Uterus (tissue), 3 donors: ENCODE measurements at regions not wholly inside any gene's neighbourhood (a gene's known extent, or its start where the extent isn't known, plus 50 kb on each side); places are given as distances from the start of the nearest gene placed in this dataset.

Experiments
- DNase-seq, 2 donors: peaks; one replicate each; pipeline ENCODE4 v3.0.0-alpha.2; 2019 to 2020
- H3K27ac ChIP-seq, 2 donors: fragments of 200-600 bp; sonication (generic); 1 replicate in 1 of 2; 2 replicates in 1 of 2; pipeline ENCODE4 v1.5.1; 2016 to 2018
- H3K27me3 ChIP-seq, 2 donors: fragments of 200-600 bp; sonication (generic); one replicate each; pipeline ENCODE4 v1.5.1; 2018 to 2019; ENCODE audit warnings: control low read depth in 1 of 2
- H3K36me3 ChIP-seq, 2 donors: fragments of 200-600 bp; sonication (generic); one replicate each; pipeline ENCODE4 v1.5.1; 2019; ENCODE audit warnings: control low read depth in 1 of 2
- H3K4me1 ChIP-seq, 2 donors: fragments of 200-600 bp; sonication (generic); one replicate each; pipeline ENCODE4 v1.5.1; 2018 to 2019; ENCODE audit warnings: control low read depth in 1 of 2
- H3K4me3 ChIP-seq, 2 donors: fragments of 200-600 bp; sonication (generic); 1 replicate in 1 of 2; 2 replicates in 1 of 2; pipeline ENCODE4 v1.5.1; 2018 to 2019; ENCODE audit warnings: mild to moderate bottlenecking in 1 of 2
- H3K9me3 ChIP-seq, 2 donors: fragments of 200-600 bp; sonication (generic); one replicate each; pipeline ENCODE4 v1.5.1; 2019; ENCODE audit warnings: control low read depth in 1 of 2
- POLR2A ChIP-seq, 2 donors: fragments of 450-650 bp; IDR thresholded peaks; one replicate each; pipeline ENCODE4 v1.6.1; 2016; ENCODE audit warnings: antibody characterized with exemption in 2 of 2, mild to moderate bottlenecking in 1 of 2, moderate library complexity in 1 of 2
- intact Hi-C: fragments of 100-400 bp; cut with DNase I; formaldehyde crosslinking; loops from one replicate; pipeline ENCODE4 v1.15.1; 2023; ENCODE audit warnings: low total_unique reads
- TF ChIP-seq, protein P1 (sequence below), 4 experiments: fragments of 200-600 bp in 2 of 4; fragments of 450-650 bp in 2 of 4; sonication (generic) in 2 of 4; IDR thresholded peaks; one replicate each; pipeline ENCODE4 v1.5.1; 2016 to 2019; ENCODE audit warnings: antibody characterized with exemption in 4 of 4, mild to moderate bottlenecking in 2 of 4, moderate library complexity in 1 of 4
- donor health status: DM: yes; HTN: yes; CAD: no.

DNA sequence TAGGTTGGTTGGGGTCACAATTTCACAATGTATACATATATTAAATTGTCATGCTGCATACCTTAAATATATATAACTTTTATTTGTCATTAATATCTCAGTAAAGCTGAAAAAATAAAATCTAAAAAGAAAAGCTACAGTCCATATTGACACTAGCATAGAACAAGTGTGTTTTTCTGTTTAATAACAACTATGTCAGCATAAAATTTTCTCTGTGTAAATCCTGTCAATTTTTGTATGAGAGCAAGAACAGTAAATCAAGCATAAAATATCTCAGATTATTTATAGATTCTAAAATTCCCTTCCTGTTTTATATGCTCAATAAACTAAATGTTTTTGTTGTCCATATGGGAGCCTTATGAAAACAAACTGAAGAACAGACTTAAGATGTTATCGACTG lies 739.2 kb downstream of the MRPL39 start:
- H3K4me1 ChIP-seq = no peaks in the 10 kb centered on the region
- no peak for DNase-seq
- H3K36me3 ChIP-seq = no peaks in the 10 kb centered on the region
- H3K27me3 ChIP-seq = no peaks in the 10 kb centered on the region
- no peaks in the 10 kb centered on the region for H3K9me3 ChIP-seq
- no peak overlapping the region for H3K4me3 ChIP-seq
- H3K27ac ChIP-seq = no peak overlapping the region
- TF ChIP-seq, protein P1, sequence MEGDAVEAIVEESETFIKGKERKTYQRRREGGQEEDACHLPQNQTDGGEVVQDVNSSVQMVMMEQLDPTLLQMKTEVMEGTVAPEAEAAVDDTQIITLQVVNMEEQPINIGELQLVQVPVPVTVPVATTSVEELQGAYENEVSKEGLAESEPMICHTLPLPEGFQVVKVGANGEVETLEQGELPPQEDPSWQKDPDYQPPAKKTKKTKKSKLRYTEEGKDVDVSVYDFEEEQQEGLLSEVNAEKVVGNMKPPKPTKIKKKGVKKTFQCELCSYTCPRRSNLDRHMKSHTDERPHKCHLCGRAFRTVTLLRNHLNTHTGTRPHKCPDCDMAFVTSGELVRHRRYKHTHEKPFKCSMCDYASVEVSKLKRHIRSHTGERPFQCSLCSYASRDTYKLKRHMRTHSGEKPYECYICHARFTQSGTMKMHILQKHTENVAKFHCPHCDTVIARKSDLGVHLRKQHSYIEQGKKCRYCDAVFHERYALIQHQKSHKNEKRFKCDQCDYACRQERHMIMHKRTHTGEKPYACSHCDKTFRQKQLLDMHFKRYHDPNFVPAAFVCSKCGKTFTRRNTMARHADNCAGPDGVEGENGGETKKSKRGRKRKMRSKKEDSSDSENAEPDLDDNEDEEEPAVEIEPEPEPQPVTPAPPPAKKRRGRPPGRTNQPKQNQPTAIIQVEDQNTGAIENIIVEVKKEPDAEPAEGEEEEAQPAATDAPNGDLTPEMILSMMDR (IDR thresholded peaks at IDR 0.05) = no peak
- TF ChIP-seq POLR2A (IDR thresholded peaks at IDR 0.05) = no peak
- intact Hi-C loops = no loop called here

DNA sequence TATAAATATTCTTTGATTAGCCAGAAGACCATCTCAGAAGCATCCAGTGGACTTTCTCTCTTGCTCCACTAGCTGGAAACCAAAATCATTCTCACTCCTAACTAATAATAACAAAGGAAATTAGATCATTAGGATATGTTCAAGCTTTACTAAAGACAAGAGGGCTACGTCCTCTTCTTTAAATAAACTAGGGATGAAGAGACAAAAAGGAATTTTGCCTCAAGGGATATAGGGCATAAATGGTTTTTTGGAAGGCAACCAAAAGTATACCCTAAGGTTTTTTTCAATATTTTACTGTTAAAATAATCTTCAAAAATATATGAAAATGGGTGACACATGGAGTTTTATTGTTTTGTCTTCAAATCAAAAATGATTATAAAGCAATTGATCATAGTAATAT lies 745.8 kb downstream of the MRPL39 start:
- Histone ChIP-seq H3K4me1 (no peaks in the 10 kb centered on the region), H3K36me3 (no peaks in the 10 kb centered on the region), H3K4me3 (no peak overlapping the region), H3K27ac (no peak overlapping the region), H3K27me3 (no peaks in the 10 kb centered on the region), H3K9me3 (no peaks in the 10 kb centered on the region)
- intact Hi-C loops = no loop called here
- DNase-seq = no peak
- no peak for TF ChIP-seq POLR2A (IDR thresholded peaks at IDR 0.05)
- TF ChIP-seq, protein P1 (IDR thresholded peaks at IDR 0.05) = no peak

DNA sequence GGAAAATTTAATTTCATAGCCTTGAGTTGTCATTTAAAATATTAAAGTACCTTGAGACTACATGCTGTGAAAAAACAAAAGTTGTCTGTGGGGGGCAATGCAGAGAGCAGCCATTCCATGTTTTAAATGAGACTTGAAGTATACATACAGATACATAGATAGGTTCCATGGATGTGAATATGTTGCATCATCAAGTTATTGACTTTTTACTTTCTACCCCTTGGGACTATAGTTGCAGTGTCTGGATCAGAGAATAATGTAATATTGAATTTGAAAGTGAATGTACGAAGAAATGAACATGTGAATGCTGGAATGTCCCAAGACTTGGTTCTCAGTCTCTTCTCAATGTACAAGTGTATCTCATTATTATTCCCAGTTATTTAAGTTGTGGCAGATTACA lies 751.0 kb downstream of the MRPL39 start:
- no peak overlapping the region for H3K27ac ChIP-seq
- H3K9me3 ChIP-seq = no peaks in the 10 kb centered on the region
- no peak for TF ChIP-seq POLR2A (IDR thresholded peaks at IDR 0.05)
- TF ChIP-seq, protein P1 (IDR thresholded peaks at IDR 0.05) = no peak
- H3K4me1 ChIP-seq = no peaks in the 10 kb centered on the region
- H3K27me3 ChIP-seq = no peaks in the 10 kb centered on the region
- DNase-seq = no peak
- no peaks in the 10 kb centered on the region for H3K36me3 ChIP-seq
- intact Hi-C loops = no loop called here
- H3K4me3 ChIP-seq = no peak overlapping the region

DNA sequence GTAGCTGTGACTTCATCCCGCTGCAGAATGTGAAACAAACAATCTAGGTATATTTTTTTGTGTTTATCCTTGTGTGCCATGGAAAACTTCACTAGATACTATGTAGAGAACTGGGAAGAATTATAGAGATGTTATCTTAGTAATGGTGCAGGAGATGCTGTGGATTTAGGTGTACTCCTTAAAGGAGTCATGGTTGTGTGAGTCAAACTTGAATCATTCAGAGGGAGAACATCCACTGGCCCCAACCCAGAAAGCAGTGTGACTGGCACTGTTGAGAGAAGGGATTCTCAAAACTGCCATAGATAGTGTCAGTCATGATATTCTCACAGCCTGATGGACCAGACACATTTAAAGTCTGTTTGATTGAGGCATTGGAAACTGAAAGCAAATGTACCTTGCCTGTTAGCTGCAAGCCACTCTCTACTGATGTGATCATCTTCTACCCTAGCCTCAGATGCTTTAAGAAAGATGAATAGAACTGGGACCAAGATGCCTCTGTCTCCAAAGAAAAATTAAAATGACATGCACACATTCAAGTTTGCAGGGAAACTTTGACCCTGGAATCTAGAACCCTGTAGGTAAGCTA lies 754.6 kb downstream of the MRPL39 start:
- TF ChIP-seq, protein P1 (IDR thresholded peaks at IDR 0.05) = no peak
- no peak for TF ChIP-seq POLR2A (IDR thresholded peaks at IDR 0.05)
- DNase-seq = no peak
- Histone ChIP-seq H3K27ac (no peak overlapping the region), H3K27me3 (no peaks in the 10 kb centered on the region), H3K36me3 (no peaks in the 10 kb centered on the region), H3K4me1 (no peaks in the 10 kb centered on the region), H3K9me3 (no peaks in the 10 kb centered on the region), H3K4me3 (no peak overlapping the region)
- intact Hi-C loops = no loop called here

DNA sequence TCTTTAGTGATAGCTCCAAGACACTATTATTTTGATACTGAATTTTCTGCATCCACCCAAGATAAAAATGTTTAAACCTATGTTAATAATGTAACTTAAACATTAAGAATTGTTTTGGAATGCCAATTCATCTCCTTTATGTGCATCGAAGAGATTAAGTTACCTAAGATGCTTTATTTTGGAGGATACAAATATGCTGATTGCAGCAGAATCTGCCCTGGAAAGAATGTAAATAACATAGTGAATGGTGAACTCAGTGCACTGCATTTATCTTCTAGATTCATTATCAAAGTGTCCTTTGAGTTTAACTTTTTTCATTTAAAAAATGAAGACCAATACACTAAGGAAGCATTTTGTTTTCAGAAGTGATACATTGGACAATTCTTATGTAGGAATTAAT lies 757.2 kb downstream of the MRPL39 start:
- H3K27me3 ChIP-seq = no peaks in the 10 kb centered on the region
- TF ChIP-seq, protein P1 (IDR thresholded peaks at IDR 0.05) = no peak
- H3K4me1 ChIP-seq = no peaks in the 10 kb centered on the region
- H3K36me3 ChIP-seq = no peaks in the 10 kb centered on the region
- DNase-seq = no peak
- no peak overlapping the region for H3K4me3 ChIP-seq
- H3K27ac ChIP-seq = no peak overlapping the region
- no peaks in the 10 kb centered on the region for H3K9me3 ChIP-seq
- intact Hi-C loops = no loop called here
